C4-2B (cell line): ENCODE measurements at regions not wholly inside any gene's neighbourhood (a gene's known extent, or its start where the extent isn't known, plus 50 kb on each side); places are given as distances from the start of the nearest gene placed in this dataset.

Experiments
- ZFX ChIP-seq: fragments of 450-650 bp; IDR thresholded peaks from 2 replicates; pipeline ENCODE4 v1.6.1; 2017
- TF ChIP-seq, protein P1 (sequence below): fragments of 450-650 bp; conservative IDR thresholded peaks from 2 replicates; pipeline ENCODE4 v1.5.1; 2017; ENCODE audit warnings: mild to moderate bottlenecking

GRCh38 chr11:128089962-128090361, 497.4 kb downstream of the ETS1 start:
- TF ChIP-seq, protein P1, sequence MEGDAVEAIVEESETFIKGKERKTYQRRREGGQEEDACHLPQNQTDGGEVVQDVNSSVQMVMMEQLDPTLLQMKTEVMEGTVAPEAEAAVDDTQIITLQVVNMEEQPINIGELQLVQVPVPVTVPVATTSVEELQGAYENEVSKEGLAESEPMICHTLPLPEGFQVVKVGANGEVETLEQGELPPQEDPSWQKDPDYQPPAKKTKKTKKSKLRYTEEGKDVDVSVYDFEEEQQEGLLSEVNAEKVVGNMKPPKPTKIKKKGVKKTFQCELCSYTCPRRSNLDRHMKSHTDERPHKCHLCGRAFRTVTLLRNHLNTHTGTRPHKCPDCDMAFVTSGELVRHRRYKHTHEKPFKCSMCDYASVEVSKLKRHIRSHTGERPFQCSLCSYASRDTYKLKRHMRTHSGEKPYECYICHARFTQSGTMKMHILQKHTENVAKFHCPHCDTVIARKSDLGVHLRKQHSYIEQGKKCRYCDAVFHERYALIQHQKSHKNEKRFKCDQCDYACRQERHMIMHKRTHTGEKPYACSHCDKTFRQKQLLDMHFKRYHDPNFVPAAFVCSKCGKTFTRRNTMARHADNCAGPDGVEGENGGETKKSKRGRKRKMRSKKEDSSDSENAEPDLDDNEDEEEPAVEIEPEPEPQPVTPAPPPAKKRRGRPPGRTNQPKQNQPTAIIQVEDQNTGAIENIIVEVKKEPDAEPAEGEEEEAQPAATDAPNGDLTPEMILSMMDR, result no peak
- no peak for TF ChIP-seq ZFX
